Fibroblast of the aortic adventitia (primary cell): ENCODE measurements at regions not wholly inside any gene's neighbourhood (a gene's known extent, or its start where the extent isn't known, plus 50 kb on each side); places are given as distances from the start of the nearest gene placed in this dataset.
"Not testable (repeated sequence)": the region's sequence is repeated elsewhere in the genome, so short reads cannot be mapped to it uniquely, and the experiment has no call there.

Experiments used
- DNase-seq: peaks from one replicate; pipeline ENCODE4 v3.0.0-alpha.2; 2010; ENCODE audit warnings: low read depth
- H3K4me3 ChIP-seq: 2 replicates; pipeline ENCODE4 v1.5.1; 2011; ENCODE audit warnings: low read depth, mild to moderate bottlenecking, control low read depth, low read length, moderate library complexity
- TF ChIP-seq, protein P1 (sequence below): IDR thresholded peaks from 2 replicates; pipeline ENCODE4 v1.5.1; 2011; ENCODE audit warnings: mild to moderate bottlenecking, low read length, control low read depth, inconsistent platforms; ENCODE audit not compliant: insufficient read depth

- DNase-seq, result peak; percentile 97
- TF ChIP-seq, protein P1, sequence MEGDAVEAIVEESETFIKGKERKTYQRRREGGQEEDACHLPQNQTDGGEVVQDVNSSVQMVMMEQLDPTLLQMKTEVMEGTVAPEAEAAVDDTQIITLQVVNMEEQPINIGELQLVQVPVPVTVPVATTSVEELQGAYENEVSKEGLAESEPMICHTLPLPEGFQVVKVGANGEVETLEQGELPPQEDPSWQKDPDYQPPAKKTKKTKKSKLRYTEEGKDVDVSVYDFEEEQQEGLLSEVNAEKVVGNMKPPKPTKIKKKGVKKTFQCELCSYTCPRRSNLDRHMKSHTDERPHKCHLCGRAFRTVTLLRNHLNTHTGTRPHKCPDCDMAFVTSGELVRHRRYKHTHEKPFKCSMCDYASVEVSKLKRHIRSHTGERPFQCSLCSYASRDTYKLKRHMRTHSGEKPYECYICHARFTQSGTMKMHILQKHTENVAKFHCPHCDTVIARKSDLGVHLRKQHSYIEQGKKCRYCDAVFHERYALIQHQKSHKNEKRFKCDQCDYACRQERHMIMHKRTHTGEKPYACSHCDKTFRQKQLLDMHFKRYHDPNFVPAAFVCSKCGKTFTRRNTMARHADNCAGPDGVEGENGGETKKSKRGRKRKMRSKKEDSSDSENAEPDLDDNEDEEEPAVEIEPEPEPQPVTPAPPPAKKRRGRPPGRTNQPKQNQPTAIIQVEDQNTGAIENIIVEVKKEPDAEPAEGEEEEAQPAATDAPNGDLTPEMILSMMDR, result no peak
- H3K4me3 ChIP-seq, result no peak overlapping the region
Measured at GRCh38 chr9:87381050-87381711, 116.5 kb upstream of the DAPK1 start.

GRCh38 chr9:87381746-87382145 lies 115.9 kb upstream of the DAPK1 start:
- TF ChIP-seq, protein P1, result no peak
- no peak overlapping the region for H3K4me3 ChIP-seq
- DNase-seq, result peak; percentile 41

- H3K4me3 ChIP-seq, result no peak overlapping the region
- DNase-seq, result peak; percentile 94
- TF ChIP-seq, protein P1, result no peak
Measured at GRCh38 chr9:87382900-87383299, 114.8 kb upstream of the DAPK1 start.

DNA sequence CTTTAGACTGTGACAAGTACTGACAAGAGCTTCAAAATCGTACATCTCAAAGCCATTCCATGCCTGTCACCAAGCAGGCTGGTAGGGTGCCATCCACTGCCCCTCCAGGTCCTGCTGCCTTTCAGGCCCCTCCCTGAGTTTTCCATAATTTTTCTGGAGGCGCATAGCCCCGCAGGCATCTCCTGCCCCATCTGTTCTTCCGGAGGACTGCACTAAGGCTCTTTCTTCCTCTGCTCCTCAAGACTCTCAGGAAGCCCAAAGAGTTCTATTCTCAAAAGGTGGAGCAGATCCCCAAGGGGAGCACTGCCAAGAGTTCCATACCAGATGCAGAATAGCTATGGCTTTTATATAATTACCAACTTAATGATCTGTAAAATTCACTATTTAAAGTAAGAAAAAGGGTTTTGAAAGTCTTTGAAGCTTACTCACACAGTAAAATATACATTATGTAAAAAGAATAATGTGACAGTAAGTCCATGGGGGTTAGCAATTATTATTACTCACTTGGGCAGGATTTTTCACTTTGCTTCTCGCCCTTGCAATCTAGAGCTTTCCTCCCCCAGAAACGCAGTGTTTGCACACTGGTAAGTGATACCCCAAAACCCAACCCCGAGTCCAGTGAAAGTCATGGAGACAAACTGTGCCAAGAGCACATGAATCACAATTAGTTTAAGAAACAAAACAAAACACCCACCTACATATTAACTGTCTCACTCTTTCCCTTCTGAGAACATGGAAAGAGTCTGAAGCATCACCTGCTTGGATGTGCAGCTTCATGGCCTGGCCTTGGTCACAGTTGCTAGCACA lies 114.1 kb upstream of the DAPK1 start:
- peak; percentile 11 for DNase-seq
- H3K4me3 ChIP-seq, result no peak overlapping the region
- TF ChIP-seq, protein P1, result no peak

DNA sequence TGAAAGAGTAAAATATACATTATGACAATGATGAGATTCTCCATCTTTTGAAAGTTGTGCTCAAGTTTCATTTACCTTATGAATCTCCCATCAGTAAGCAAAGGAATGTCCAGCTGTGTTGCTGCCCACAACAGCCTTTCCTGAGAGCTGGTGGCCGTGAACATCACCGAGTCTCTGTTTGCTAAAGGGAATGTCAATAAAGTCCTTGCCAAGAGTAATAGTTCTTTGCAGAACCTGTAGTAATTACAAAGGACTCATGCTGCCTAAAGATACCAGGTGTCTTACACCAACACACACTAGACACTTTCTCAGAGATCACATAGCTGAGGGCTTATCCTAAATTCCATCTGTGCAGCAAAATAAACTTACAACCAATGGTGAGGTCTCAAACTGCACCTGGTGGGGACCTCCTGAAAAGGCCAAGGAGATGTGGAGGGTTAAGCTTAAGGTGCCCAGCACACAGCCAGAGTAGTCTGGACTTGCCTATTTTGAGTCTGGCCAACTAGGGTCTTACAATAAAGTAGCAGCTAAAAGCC lies 111.1 kb upstream of the DAPK1 start:
- DNase-seq, result no peak
- no peak overlapping the region for H3K4me3 ChIP-seq
- TF ChIP-seq, protein P1, result no peak

DNA sequence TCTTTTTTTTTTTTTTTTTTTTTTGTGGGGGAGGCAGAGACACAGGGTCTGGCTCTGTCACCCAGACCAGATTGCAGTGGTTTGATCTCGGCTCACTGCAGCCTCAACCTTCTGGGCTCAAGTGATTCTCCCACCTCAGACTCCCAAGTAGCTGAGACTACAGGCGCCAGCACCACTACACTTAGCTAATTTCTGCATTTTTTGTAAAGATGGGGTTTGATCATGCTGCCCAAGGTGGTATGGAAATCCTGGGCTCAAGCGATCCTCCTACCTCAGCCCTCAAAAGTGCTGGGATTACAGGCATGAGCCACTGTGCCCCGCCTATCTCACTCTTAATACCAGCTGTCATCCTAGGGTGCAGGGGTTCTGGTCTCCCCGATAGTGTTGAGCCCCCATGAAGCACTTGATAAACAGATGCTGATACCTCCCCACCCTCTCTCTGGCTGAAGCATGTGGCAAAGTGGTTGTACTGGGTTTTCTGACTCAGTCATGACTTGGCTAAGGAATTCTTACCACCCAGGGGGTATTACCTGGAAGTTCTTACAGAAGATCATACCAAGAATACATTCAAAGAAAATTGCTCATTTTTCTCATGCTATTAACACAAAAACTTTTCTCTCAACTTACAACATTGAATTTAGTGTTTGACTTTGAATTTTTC lies 110.2 kb upstream of the DAPK1 start:
- H3K4me3 ChIP-seq, result no peak overlapping the region
- DNase-seq, result peak; percentile 31
- TF ChIP-seq, protein P1, result no peak

GRCh38 chr9:87388708-87389107 lies 109.0 kb upstream of the DAPK1 start:
- H3K4me3 ChIP-seq, DNase-seq: not testable (repeated sequence)
